ENCODE measurements at regions not wholly inside any gene's neighbourhood (a gene's known extent, or its start where the extent isn't known, plus 50 kb on each side); places are given as distances from the start of the nearest gene placed in this dataset.

DNA sequence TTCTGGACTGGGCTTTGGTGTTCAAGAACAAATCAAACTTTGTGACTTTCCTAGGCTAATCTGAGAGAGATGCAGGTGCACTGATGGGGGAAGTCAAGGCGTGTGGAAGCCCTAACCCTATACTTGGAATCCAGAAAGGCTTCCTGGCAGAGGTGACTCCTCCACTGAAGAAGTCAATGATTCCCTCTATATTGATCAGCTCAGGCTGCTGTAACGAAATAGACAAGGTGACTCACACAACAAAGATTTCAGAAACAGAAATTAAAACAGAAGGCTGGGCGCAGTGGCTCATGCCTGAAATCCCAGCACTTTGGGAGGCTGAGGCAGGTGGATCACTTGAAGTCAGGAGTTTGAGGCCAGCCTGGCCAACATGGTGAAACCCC lies 69.6 kb upstream of the GGTA1 start:
- no peak for DNase-seq (ENCODE audit: low read depth in 2 of 2)

DNA sequence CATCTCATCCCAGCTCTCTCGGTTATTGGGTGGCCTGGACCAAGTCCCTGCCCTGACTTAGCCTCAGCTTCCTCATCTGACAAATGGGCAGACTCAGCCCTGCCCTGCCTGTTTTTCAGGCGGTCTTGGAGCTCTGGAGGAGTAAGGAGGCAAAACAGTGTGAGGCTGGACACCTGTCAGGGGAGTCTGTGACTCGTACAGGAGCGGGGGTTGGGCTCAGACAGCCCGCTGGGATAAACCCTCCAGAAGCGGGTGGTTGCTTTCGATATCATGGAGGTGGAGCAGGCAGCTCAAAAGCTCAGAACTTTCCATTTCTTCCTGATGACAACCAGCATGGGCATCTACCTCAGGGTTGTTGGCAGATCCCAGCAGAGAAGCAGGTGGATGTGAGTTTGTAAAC lies 72.9 kb upstream of the GGTA1 start:
- DNase-seq (ENCODE audit: low read depth in 2 of 2): no peak

DNA sequence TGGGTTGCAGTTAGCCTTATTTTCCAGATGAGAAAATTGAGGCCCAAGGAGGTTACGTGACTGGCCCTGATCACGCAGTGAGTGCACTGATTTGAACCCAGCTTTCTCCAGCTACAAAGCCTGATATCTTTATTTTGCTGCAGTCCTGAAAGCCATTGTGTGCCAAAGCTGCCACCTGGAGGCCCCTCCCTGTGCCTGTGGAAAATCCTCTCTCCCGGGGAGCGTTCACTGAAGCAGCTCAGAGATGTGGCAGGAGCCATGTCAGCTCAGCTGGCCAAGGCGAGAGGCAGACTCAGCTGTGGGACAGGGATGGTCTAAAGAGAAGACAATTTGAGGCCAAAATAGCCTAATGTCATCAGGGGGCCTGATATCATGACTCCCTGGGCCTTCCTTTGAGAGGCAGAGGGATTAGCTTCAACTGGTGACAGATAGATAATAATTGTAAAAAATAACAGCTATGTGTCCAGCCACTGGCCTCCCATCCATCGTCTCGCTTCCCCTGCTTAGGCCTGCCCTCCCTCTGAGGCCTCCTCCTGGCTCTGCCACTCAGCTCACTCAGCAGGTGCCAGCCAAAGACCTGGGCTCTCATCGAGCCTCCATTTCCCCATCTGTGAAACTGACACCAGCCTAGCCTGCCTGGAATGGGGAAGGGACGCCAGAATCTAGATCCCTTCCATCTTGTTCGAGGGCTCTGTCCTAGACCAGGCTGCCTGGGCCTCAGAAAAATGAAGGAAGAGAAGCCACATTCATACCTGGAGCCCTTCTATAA lies 74.3 kb upstream of the GGTA1 start:
- no peak for DNase-seq (ENCODE audit: low read depth in 2 of 2)

DNA sequence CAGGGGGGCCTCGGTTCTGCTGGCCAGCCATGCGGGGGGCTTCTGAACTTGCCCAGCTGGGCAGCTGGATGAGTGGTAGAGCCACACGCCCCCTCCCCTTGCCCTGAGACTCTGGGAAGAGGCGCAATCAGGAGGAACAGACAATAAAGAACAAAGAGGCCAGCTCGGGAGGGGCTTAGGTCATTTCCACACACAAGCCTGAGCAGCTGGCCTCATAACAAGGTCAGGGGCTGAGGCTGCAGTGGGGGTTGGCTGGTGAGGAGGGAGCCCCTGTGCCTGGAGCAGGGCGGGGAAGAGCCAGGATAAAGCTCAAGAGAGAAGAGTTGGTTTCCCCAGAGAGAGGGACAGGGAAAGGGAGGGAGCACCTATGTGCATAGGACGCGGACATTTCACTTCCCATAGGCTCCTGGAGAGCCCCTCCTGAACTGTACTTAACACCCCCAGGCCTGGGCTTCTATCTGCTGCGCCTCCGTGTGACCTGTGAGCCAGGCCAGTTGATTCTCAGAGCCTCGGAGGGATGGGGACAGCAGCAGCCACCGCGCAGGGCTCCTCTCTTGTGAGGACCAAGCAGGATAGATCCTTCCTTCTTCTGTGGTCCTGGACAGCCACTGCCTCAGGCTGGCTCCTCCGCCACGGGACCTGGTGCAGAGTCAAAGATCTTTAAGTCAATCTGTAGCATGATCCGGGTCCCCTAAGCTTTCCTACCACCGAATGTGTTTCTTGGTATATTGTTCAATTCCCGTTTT lies 75.3 kb upstream of the GGTA1 start:
- no peak for DNase-seq (ENCODE audit: low read depth in 2 of 2)

DNA sequence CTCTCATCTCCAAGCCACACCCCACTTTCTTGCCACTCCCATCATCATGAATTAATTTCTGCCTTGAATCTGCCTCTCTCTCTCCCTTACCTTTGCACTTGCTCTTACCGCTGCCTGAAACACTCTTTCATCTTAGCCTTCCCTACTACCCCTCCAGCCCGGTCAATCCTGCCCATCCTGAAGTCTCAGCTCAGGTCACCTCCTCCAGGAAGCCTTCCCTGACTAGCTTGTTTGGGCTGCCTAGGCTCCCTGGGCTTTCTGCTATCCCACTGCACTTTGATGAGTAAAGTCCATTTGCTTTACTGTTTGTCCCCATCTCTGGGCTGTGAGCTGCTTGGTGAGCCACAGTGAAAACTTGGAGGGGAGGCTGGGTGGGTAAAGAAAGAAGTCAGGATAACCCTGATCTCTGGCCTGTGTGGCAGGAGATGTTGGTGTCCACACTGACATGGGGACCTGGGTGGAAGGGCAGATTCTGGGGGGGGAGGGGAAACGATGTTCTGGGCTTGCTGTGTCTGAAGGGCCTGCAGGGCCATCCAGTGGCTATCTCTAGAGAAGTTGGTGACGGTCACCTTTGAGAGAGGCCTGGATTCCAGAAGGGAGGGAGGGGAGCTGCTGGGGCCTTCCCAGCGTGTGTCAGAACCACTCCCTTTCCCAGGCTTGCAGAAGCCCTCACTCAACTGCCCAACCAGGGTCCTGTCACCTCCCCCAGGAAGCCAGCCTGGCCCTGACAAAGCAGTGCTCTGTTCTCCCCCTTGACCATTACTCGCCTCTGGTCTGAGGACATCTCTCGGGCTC lies 75.0 kb upstream of the DAB2IP start:
- DNase-seq (ENCODE audit: low read depth in 2 of 2): no peak

DNA sequence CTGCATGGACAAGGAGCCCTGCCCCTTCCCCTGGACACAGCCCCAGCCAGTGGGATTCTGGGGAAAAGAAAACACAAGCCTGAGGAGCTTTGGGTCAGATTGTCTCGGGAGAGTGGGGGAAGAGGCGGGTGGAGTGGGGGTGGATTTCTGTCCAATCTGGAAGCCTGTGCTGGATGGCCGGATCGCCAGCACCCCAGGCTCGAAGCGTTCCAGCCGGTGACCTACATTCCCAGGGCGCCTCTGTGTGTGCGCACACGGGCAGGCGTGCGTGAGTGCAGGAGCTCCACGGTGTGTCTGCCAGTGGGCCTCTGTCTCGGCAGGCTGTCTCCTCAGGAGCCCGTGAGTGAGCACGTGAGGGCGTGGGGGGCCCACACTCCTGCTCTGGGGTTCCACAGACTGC lies 74.3 kb upstream of the DAB2IP start:
- DNase-seq (ENCODE audit: low read depth in 2 of 2): no peak

DNA sequence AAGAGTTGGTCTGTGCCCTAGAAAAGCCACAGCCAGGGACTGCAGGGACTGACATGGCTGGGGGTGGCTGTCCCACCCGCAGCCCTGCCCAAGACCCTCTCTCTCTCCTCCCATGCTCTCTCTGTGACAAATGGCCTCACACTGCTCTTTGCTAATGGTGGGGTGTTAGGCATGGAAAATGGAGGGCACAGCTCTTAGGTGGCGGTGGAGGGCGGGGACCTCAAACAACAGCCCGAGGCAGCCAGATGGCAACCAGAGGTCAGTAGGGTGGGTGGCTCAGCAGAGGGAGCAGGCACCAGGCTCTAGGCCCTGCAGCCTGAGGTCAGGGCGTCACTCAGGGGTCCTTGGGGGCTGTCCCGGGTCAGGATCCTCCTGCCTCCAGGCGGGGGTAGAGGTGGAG lies 73.9 kb upstream of the DAB2IP start:
- DNase-seq (ENCODE audit: low read depth in 2 of 2): no peak

DNA sequence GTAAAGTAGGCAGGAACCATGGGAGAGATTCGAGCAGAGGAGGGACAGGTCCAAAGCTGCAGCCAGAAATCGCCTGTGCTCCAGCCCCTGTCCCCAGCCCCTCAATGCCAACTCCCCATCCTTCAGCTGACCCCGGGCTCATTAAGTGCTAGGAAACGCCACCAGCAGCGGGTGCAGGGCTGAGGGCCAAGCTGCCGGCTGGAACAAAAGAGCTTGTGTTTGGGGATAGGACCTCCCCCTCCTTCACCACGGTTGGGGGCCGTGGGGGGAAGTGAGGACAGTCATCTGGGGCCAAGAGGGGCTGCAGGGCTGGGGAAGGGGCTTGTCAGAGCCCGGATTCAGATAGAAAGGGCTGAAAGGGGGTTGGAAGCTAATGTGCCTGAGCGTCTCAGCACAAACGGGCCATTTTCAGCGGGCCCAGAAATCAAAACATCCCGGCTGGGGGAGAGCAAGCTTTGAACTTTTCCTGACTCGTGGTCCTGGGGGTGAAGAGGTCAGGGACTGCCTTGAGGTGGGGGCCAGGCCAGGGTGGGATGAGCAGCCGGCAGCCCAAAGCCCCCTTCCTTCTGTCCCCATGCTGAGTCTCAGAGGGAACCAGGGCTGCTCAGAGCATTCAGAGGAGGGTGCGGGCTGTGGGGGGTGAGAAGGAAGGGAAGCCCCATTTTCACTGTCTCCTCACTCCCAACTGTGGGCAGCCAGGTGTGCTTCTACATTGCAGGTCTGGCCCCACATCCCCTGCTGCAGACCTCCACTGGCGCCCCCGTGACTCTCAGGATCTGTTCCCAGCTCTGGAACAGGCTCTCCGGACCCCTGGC lies 69.4 kb upstream of the DAB2IP start:
- no peak for DNase-seq (ENCODE audit: low read depth in 2 of 2)

DNA sequence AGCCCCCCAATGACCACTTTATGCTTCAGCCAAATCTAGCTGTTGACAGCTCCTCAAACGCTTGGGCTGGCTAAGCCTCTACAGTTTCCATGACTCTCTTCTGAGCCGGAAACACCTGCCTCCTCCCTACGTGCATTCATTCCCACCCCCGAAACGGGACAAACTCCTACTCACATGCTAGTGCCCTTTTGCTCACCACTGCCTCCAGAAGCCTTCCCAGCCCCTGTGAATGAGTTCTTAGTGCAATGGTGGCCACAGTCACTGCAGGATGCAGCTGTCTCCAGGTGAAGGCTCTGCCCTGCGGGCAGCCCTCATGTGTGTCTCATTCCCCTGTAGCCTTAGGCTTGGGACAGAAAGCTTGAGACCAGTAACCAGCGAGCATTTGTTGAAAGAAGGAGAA lies 68.8 kb upstream of the DAB2IP start:
- DNase-seq (ENCODE audit: low read depth in 2 of 2): no peak

DNA sequence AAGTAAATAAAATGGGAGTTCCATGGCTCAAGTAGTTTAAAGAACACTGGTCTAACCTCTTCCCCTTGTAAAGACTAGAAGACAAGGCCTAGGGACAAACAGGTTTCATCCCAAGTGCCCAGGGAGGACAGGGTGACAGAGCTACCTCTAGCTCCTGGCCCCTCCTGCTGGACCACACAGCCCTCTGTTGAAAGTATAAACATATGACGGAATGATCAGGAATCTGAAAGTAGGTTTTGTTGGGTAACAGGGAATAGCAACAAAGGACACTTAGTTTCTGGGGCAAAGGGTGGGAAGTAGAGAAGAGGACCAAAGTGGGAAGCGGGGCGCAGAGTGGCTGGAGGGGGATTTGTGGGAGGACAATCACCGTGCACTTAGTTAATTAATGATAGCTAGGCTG lies 67.0 kb upstream of the DAB2IP start:
- DNase-seq (ENCODE audit: low read depth in 2 of 2): no peak

DNA sequence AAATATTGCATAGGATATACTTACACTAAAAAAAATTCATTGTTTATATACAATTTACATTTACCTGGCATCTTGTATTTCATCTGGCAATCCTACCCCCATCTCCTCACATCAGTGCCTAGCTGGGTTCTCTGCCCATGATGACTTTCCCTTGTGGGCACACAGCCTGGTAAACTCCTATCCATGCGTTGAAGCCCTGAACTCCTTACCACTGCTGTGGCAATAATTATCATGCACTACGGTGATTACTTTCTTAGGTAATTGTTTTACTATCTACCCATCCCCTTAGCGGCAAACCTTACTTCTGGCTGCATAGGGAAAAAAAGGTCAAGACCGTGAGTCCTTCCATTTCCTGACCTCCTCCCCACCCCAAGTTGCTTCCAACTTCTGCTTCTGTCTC lies 63.6 kb upstream of the DAB2IP start:
- no peak for DNase-seq (ENCODE audit: low read depth in 2 of 2)

DNA sequence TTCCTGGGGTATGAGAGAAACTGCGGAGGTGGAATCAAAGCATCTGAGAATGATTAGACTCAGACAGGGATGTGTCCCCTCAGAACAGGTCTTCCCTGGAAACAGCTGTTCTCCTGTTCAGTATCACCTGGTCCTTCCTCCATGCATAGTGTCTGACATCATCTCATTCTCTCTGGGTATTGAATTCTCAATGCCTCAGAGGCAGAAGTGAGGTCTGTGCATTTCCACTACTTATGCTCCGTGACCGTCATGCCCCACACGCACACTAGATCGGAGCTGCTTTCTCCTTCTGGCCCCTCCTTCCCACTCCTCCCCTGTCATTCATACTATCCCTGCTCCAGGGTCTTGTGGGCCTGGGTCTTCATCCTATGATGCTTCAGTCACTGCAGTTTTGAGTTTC lies 61.4 kb upstream of the DAB2IP start:
- DNase-seq (ENCODE audit: low read depth in 2 of 2): no peak

DNA sequence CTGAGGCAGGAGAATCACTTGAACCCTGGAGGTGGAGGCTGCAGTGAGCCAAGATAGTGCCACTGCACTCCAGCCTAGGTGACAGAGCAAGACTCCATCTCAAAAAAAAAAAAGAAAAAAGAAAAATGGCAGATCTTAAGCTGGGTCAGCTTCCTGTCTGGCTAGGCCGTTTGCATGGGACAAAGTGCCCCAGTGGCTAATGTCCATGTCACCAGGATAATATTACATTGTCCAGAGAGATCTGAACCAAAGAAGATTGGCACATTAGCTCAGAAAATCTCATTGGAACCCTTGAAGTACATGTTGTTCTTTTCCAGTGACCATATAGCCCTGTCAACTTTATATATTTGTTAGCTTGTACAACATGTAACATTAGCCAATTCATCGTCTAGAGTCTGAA lies 59.2 kb upstream of the DAB2IP start:
- DNase-seq (ENCODE audit: low read depth in 2 of 2): no peak

DNA sequence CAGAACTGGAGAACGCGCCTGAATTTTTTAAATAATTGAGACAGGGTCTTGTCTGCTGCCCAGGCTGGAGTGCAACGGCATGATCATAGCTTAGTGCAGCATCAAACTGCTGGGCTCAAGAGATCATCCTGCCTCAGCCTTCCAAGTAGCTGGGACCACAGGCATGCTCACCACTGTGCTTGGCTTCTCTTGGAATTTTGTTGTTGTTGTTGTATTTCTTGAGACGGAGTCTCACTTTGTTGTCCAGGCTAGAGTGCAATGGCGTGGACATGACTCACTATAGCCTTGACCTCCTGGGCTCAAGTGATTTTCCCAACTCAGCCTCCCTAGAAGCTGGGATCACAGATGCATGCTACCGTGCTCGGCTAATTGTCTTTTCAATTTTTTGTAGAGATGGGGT lies 58.4 kb upstream of the DAB2IP start:
- DNase-seq (ENCODE audit: low read depth in 2 of 2): no peak

DNA sequence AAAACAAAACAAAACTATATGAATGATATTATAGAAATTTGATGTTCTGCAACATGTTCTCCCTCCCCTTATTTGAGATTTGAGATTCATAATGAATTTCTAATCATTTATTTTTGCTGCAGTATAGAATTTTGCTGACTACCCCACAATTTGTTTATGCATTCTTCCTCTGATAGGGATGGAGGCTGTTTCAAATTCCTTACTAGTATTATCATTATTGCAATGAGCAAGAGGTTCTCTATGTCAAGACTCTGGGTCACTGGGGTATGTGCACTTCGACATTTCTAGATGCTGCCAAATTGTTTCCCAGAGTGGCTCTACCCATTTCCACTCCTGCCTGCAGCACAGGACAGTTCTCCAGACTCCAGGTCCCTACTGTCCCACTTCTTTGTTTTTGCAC lies 54.9 kb upstream of the DAB2IP start:
- no peak for DNase-seq (ENCODE audit: low read depth in 2 of 2)

DNA sequence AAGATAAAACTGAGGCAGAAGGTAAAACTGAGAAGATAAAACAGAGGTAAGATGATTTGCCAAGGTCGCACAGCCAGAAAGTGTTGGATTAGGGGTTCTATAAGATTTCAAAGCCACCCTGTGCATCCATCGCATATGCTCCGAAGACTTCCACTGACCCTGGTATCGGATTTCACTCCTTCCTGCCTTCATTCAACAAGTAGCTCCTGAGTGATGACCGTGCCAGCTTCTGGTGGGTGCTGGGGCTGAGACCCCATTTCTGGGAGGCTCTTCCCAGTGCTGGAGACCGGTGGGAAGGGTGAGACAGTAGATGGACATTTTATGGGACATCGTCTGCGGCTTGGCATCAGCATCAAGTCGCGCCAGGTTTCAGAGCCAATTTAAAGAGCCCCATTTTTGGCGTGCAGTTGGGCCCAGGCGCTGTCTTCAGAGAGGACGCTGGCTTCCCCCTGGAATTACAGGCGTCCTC lies 53.7 kb upstream of the DAB2IP start:
- no peak for DNase-seq (ENCODE audit: low read depth in 2 of 2)

DNA sequence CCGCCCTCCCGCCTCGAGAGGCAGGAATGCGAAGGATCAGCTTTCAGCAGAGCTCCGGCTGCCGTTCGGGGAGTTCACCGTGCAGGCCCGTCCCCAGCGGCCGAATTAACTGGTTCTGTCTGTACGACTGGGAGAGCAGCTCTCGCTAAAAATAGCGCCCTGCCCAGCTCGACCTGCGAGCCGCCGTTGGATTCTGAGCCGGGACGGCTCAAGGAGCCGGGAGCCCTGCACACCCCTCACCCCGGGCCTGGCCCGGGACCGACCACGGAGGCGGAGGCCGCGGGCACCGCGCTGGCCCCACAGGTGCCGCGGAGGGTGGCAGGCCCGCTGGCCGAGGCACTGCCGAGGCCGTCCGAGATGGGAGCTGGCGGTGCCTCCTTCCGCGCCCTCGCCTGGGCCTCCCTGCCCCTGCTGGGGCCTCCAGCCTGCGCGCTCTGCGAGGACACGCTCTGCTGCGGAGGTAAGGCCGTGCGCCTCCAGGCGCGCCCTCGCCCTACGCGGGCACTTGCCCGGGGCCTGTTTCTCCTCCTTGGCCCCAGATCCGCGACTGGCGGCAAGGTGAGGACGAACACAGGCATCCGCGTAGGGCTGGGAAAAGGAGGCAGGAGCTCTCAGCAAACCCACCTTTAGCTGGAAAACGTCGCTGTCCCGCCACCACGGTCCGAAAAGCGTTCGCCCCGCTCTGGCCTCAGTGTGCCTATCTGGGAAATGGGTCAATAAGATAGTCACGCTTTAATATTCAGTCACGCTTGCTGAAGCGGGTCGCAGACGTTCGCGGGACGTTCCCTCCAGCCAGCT lies 53.1 kb upstream of the DAB2IP start:
- no peak for DNase-seq (ENCODE audit: low read depth in 2 of 2)

DNA sequence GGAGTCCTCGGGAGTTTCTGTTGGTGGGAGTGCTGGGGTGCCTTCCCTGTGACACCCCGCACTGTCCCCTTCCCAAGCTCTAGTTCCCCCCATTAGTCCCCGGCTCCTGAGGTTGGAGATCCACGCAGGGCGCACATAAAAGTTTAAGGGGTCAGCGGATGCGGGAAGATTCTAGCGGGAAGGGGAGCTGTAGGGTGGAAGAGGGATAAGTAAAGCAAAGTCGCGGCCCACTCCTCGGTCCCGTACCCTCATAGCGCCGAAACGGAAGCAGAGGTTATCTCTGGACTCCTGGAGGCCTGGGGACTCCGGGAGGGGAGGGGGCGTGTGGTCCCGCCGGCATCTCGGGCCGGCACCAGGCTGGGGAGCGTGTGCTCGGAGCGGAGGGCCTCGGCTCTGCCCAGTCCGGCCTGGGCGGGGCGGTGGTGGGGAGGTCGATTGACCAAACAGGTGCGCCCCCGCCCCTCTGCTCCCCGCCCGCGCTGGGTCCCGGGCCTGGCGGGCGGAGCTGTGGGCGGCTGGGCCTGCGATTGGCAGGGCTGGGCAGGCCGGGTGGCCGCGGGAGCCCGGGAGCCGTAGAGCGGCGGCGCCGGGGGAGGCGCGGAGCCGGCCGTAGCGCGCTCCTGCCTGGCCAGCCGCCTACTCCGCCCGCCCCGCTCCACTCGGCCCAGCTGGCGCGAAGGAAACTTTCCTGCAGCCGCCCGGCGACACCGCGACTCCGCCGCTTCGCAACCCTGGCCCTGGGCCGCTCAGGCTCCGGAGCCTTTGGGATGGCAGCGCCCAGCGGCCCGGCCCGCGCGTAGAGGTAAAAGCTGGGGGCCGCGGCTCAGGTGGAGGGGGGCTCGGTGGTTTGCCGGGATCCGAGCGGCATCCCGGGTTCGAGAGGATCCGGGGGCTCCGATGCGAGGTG lies 52.2 kb upstream of the DAB2IP start:
- no peak for DNase-seq (ENCODE audit: low read depth in 2 of 2)

DNA sequence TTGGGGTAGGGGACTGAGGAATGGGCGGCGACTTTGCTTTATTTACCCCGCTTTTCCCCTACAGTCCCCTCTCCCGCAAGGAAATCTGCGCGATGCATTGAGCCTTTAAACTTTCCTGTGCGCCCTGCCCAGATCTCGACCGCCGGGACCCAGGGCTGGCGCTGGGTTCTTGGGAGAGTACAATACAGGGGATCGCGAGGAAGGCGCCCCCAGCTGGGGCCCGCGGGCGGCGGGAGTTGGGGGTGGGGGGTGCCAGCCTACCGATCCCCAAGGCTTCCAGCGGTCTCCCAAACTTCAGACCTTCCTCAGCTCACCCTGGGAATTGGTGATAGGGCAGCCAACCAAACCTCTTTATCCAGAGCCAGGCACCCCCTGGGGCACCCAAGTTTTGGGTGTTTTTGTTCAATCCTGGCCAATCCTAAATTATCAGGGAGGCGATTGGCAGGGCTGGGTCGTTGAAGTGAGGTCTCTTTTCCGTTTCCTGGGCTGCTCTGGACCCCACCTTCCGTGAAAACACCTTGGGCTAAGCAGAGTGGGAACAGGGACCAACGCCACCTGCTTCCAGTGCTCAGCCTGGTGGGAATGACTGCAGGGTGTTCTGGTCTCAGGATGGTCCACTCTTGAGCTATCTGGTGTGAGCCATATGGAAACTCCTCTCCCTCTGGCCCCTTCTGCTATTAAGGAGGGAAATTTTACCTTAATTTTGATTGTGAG lies 51.4 kb upstream of the DAB2IP start:
- DNase-seq (ENCODE audit: low read depth in 2 of 2): no peak
